ENCODE measurements at regions not wholly inside any gene's neighbourhood (a gene's known extent, or its start where the extent isn't known, plus 50 kb on each side); places are given as distances from the start of the nearest gene placed in this dataset.

- no peak for DNase-seq
- peaks cover 3% of the 10 kb centered on the region for H3K27me3 Mint-ChIP-seq (ENCODE audit: unreplicated experiment)
- no peaks in the 10 kb centered on the region for H3K4me1 Mint-ChIP-seq (ENCODE audit: low read depth, unreplicated experiment)
- peaks cover 4% of the 10 kb centered on the region for H3K9me3 Mint-ChIP-seq (ENCODE audit: unreplicated experiment)
- H3K4me3 Mint-ChIP-seq (ENCODE audit: unreplicated experiment) = no peak overlapping the region
- TF ChIP-seq, protein P1, sequence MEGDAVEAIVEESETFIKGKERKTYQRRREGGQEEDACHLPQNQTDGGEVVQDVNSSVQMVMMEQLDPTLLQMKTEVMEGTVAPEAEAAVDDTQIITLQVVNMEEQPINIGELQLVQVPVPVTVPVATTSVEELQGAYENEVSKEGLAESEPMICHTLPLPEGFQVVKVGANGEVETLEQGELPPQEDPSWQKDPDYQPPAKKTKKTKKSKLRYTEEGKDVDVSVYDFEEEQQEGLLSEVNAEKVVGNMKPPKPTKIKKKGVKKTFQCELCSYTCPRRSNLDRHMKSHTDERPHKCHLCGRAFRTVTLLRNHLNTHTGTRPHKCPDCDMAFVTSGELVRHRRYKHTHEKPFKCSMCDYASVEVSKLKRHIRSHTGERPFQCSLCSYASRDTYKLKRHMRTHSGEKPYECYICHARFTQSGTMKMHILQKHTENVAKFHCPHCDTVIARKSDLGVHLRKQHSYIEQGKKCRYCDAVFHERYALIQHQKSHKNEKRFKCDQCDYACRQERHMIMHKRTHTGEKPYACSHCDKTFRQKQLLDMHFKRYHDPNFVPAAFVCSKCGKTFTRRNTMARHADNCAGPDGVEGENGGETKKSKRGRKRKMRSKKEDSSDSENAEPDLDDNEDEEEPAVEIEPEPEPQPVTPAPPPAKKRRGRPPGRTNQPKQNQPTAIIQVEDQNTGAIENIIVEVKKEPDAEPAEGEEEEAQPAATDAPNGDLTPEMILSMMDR (IDR thresholded peaks at IDR 0.05; ENCODE audit: partially characterized antibody, unreplicated experiment) = no peak
- H3K27ac Mint-ChIP-seq (ENCODE audit: unreplicated experiment) = no peak overlapping the region
- H3K36me3 Mint-ChIP-seq (ENCODE audit: unreplicated experiment) = peaks cover 11% of the 10 kb centered on the region
Measured at GRCh38 chr3:63030666-63031065, 155.4 kb upstream of the CADPS start.

DNA sequence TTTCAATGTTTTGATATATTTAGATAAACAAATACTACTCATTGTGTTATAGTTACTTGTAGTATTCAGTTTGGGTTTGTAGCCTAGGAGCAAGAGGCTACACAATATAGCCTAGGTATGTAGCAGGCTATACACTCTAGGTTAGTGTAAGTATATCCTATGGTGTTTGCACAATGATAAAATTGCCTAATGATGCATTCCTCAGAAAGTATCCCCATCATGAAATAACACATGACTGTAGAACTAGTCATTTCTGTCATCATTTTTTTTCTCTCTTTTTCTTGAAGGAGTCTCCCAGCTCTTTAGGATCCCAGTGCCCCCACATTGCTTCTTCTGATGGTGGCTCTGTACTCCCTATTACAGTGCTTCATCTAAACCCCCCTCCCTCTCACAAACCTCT is 157.7 kb upstream of the CADPS start:
- H3K9me3 Mint-ChIP-seq (ENCODE audit: unreplicated experiment) = peaks cover 2% of the 10 kb centered on the region
- no peaks in the 10 kb centered on the region for H3K27me3 Mint-ChIP-seq (ENCODE audit: unreplicated experiment)
- H3K4me3 Mint-ChIP-seq (ENCODE audit: unreplicated experiment) = no peak overlapping the region
- TF ChIP-seq, protein P1 (IDR thresholded peaks at IDR 0.05; ENCODE audit: partially characterized antibody, unreplicated experiment) = no peak
- no peaks in the 10 kb centered on the region for H3K4me1 Mint-ChIP-seq (ENCODE audit: low read depth, unreplicated experiment)
- no peak for DNase-seq
- no peak overlapping the region for H3K27ac Mint-ChIP-seq (ENCODE audit: unreplicated experiment)
- H3K36me3 Mint-ChIP-seq (ENCODE audit: unreplicated experiment) = no peaks in the 10 kb centered on the region

GRCh38 chr3:63034101-63034500 is 158.9 kb upstream of the CADPS start:
- TF ChIP-seq, protein P1 (IDR thresholded peaks at IDR 0.05; ENCODE audit: partially characterized antibody, unreplicated experiment) = no peak
- DNase-seq = no peak
- peaks cover 2% of the 10 kb centered on the region for H3K9me3 Mint-ChIP-seq (ENCODE audit: unreplicated experiment)
- H3K27me3 Mint-ChIP-seq (ENCODE audit: unreplicated experiment) = no peaks in the 10 kb centered on the region
- no peaks in the 10 kb centered on the region for H3K4me1 Mint-ChIP-seq (ENCODE audit: low read depth, unreplicated experiment)
- H3K4me3 Mint-ChIP-seq (ENCODE audit: unreplicated experiment) = no peak overlapping the region
- H3K27ac Mint-ChIP-seq (ENCODE audit: unreplicated experiment) = no peak overlapping the region
- no peaks in the 10 kb centered on the region for H3K36me3 Mint-ChIP-seq (ENCODE audit: unreplicated experiment)

DNA sequence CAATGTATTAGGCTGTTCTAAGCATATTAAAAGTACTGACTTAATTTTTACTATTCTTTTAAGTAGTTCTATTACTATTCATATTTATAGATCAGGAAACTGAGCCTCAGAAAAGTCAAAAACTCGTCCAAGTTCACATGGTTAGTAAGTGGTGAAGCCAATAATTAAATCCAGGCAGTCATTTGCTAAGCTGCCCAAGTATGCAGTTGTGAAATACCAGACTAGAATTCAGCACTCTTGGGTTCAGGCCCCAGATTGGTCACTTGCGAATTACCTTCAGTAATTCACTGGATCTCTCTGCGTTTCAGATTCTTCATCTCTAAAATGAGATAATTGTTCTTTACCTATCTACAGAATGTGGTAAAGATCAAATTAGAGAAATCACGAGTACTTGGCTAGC is 161.9 kb upstream of the CADPS start:
- Mint-ChIP-seq H3K27ac (ENCODE audit: unreplicated experiment) (no peak overlapping the region), H3K36me3 (ENCODE audit: unreplicated experiment) (no peaks in the 10 kb centered on the region), H3K9me3 (ENCODE audit: unreplicated experiment) (peaks cover 2% of the 10 kb centered on the region), H3K4me3 (ENCODE audit: unreplicated experiment) (no peak overlapping the region), H3K4me1 (ENCODE audit: low read depth, unreplicated experiment) (no peaks in the 10 kb centered on the region), H3K27me3 (ENCODE audit: unreplicated experiment) (peaks cover 2% of the 10 kb centered on the region)
- TF ChIP-seq, protein P1 (IDR thresholded peaks at IDR 0.05; ENCODE audit: partially characterized antibody, unreplicated experiment) = no peak
- no peak for DNase-seq

DNA sequence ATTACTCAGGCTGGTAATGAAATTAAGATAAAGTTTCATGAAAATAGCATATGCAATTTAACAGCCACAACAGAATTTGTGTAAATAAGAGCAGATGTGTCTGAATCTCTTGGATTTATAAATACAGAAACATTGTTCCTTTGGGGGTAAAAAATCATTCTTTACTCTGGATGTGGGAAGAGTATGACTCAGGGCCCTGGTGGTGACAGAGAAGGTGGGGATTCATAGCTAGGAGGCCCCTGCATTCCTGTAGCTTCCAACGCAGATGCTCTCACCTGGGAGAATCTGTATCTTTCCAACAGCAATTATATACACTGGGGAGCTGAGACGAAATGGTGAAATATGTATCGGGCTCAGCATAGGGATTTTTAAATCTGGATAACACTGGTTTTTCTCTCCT is 167.6 kb upstream of the CADPS start:
- Mint-ChIP-seq H3K36me3 (ENCODE audit: unreplicated experiment) (peaks cover 9% of the 10 kb centered on the region), H3K4me3 (ENCODE audit: unreplicated experiment) (no peak overlapping the region), H3K27ac (ENCODE audit: unreplicated experiment) (no peak overlapping the region), H3K9me3 (ENCODE audit: unreplicated experiment) (no peaks in the 10 kb centered on the region), H3K4me1 (ENCODE audit: low read depth, unreplicated experiment) (no peaks in the 10 kb centered on the region), H3K27me3 (ENCODE audit: unreplicated experiment) (peaks cover 2% of the 10 kb centered on the region)
- TF ChIP-seq, protein P1 (IDR thresholded peaks at IDR 0.05; ENCODE audit: partially characterized antibody, unreplicated experiment) = no peak
- no peak for DNase-seq

Data from glutamatergic neuron (in vitro differentiated cells).